Osteoblast (primary cell): ENCODE measurements at regions not wholly inside any gene's neighbourhood (a gene's known extent, or its start where the extent isn't known, plus 50 kb on each side); places are given as distances from the start of the nearest gene placed in this dataset.

Experiments used
- DNase-seq: peaks from one replicate; pipeline ENCODE4 v3.0.0; 2011; ENCODE audit warnings: low spot score, mixed read lengths; ENCODE audit not compliant: insufficient read length; ENCODE audit errors: missing footprints
- H2AFZ ChIP-seq: 2 replicates; pipeline ENCODE4 v1.6.0; 2011; ENCODE audit warnings: mild to moderate bottlenecking, low read length
- H3K27ac ChIP-seq: 2 replicates; pipeline ENCODE4 v1.5.1; 2011; ENCODE audit warnings: mild to moderate bottlenecking, low read depth, low read length, moderate library complexity
- H3K27me3 ChIP-seq: 2 replicates; pipeline ENCODE4 v1.6.0; 2012; ENCODE audit warnings: mild to moderate bottlenecking, control low read depth, inconsistent platforms, low read length, moderate library complexity; ENCODE audit not compliant: insufficient read depth
- H3K36me3 ChIP-seq: 2 replicates; pipeline ENCODE4 v1.5.1; 2011; ENCODE audit warnings: mild to moderate bottlenecking, low read length, control low read depth, moderate library complexity; ENCODE audit not compliant: insufficient read depth
- H3K4me1 ChIP-seq: 2 replicates; pipeline ENCODE4 v1.5.1; 2011; ENCODE audit warnings: mild to moderate bottlenecking, low read length, control low read depth, moderate library complexity; ENCODE audit not compliant: insufficient read depth
- H3K4me2 ChIP-seq: 2 replicates; pipeline ENCODE4 v1.6.0; 2011; ENCODE audit warnings: mild to moderate bottlenecking, low read length; ENCODE audit not compliant: insufficient read depth
- H3K4me3 ChIP-seq: fragments of 200-600 bp; sonication (generic); 3 replicates; pipeline ENCODE4 v1.5.1; 2012; ENCODE audit warnings: mild to moderate bottlenecking, low read length, inconsistent platforms; ENCODE audit not compliant: insufficient read depth
- H3K79me2 ChIP-seq: 2 replicates; pipeline ENCODE4 v1.6.0; 2012; ENCODE audit warnings: mild to moderate bottlenecking, low read length, control low read depth, inconsistent platforms; ENCODE audit not compliant: insufficient read depth
- H3K9me3 ChIP-seq: 2 replicates; pipeline ENCODE4 v1.5.1; 2011; ENCODE audit warnings: low read depth, low read length, control low read depth
- H4K20me1 ChIP-seq: 2 replicates; pipeline ENCODE4 v1.6.0; 2012; ENCODE audit warnings: mild to moderate bottlenecking, low read length, control low read depth; ENCODE audit not compliant: insufficient read depth
- TF ChIP-seq, protein P1 (sequence below): IDR thresholded peaks from 2 replicates; pipeline ENCODE4 v1.5.1; 2011; ENCODE audit warnings: mild to moderate bottlenecking, low read depth, low read length, moderate library complexity; ENCODE audit errors: extremely low read depth

GRCh38 chr2:136492901-136493300 is 272.4 kb upstream of the THSD7B start:
- no peaks in the 10 kb centered on the region for H3K9me3 ChIP-seq
- DNase-seq, result no peak
- no peaks in the 10 kb centered on the region for H3K4me1 ChIP-seq
- no peaks in the 10 kb centered on the region for H4K20me1 ChIP-seq
- no peaks in the 10 kb centered on the region for H3K79me2 ChIP-seq
- no peak overlapping the region for H2AFZ ChIP-seq
- H3K4me2 ChIP-seq, result no peak overlapping the region
- H3K27me3 ChIP-seq, result no peaks in the 10 kb centered on the region
- H3K36me3 ChIP-seq, result no peaks in the 10 kb centered on the region
- TF ChIP-seq, protein P1, sequence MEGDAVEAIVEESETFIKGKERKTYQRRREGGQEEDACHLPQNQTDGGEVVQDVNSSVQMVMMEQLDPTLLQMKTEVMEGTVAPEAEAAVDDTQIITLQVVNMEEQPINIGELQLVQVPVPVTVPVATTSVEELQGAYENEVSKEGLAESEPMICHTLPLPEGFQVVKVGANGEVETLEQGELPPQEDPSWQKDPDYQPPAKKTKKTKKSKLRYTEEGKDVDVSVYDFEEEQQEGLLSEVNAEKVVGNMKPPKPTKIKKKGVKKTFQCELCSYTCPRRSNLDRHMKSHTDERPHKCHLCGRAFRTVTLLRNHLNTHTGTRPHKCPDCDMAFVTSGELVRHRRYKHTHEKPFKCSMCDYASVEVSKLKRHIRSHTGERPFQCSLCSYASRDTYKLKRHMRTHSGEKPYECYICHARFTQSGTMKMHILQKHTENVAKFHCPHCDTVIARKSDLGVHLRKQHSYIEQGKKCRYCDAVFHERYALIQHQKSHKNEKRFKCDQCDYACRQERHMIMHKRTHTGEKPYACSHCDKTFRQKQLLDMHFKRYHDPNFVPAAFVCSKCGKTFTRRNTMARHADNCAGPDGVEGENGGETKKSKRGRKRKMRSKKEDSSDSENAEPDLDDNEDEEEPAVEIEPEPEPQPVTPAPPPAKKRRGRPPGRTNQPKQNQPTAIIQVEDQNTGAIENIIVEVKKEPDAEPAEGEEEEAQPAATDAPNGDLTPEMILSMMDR, result no peak
- H3K4me3 ChIP-seq, result no peak overlapping the region
- no peak overlapping the region for H3K27ac ChIP-seq

- Histone ChIP-seq H3K4me1 (no peaks in the 10 kb centered on the region), H3K27me3 (no peaks in the 10 kb centered on the region), H3K9me3 (no peaks in the 10 kb centered on the region), H3K36me3 (no peaks in the 10 kb centered on the region), H3K79me2 (no peaks in the 10 kb centered on the region), H3K4me2 (no peak overlapping the region), H3K4me3 (no peak overlapping the region), H2AFZ (no peak overlapping the region), H4K20me1 (no peaks in the 10 kb centered on the region), H3K27ac (no peak overlapping the region)
- no peak for DNase-seq
- TF ChIP-seq, protein P1, result no peak
Measured at GRCh38 chr2:136490100-136490499, 275.2 kb upstream of the THSD7B start.

DNA sequence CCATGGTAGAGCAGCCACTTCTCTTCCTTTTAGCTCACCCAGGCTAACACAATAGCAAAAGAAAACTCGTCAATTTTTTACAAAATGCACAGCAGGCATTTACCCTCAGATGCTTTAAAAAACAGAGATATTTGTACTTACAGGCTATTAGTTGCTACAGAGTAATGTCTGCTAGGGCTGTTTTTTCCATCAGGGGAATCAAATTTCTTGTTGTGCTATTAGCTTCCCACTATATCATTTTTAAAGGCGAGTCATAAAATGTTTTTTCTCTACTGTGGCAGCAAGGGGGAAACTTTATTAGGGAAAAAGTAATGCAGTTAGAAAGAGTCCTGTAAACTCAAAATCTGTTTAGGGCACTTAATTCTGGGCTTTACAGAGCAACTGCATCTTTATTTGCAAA is 277.9 kb upstream of the THSD7B start:
- no peak overlapping the region for H3K27ac ChIP-seq
- H3K4me1 ChIP-seq, result no peaks in the 10 kb centered on the region
- H4K20me1 ChIP-seq, result no peaks in the 10 kb centered on the region
- peak; percentile 11 for DNase-seq
- TF ChIP-seq, protein P1, result no peak
- no peak overlapping the region for H2AFZ ChIP-seq
- no peaks in the 10 kb centered on the region for H3K79me2 ChIP-seq
- no peaks in the 10 kb centered on the region for H3K36me3 ChIP-seq
- no peaks in the 10 kb centered on the region for H3K9me3 ChIP-seq
- no peaks in the 10 kb centered on the region for H3K27me3 ChIP-seq
- no peak overlapping the region for H3K4me3 ChIP-seq
- no peak overlapping the region for H3K4me2 ChIP-seq

GRCh38 chr2:136486115-136486514 is 279.2 kb upstream of the THSD7B start:
- no peak overlapping the region for H3K4me3 ChIP-seq
- no peaks in the 10 kb centered on the region for H3K4me1 ChIP-seq
- H3K9me3 ChIP-seq, result no peaks in the 10 kb centered on the region
- H4K20me1 ChIP-seq, result no peaks in the 10 kb centered on the region
- H3K36me3 ChIP-seq, result no peaks in the 10 kb centered on the region
- no peaks in the 10 kb centered on the region for H3K27me3 ChIP-seq
- no peaks in the 10 kb centered on the region for H3K79me2 ChIP-seq
- TF ChIP-seq, protein P1, result no peak
- H3K4me2 ChIP-seq, result no peak overlapping the region
- H2AFZ ChIP-seq, result no peak overlapping the region
- DNase-seq, result no peak
- H3K27ac ChIP-seq, result no peak overlapping the region
